GM12872 (cell line): ENCODE measurements at regions not wholly inside any gene's neighbourhood (a gene's known extent, or its start where the extent isn't known, plus 50 kb on each side); places are given as distances from the start of the nearest gene placed in this dataset.

Source experiments
- TF ChIP-seq, protein P1 (sequence below): IDR thresholded peaks from 3 replicates; pipeline ENCODE4 v1.5.1; 2011; ENCODE audit warnings: low read depth, mild to moderate bottlenecking, low read length, moderate library complexity; ENCODE audit not compliant: insufficient read depth

DNA sequence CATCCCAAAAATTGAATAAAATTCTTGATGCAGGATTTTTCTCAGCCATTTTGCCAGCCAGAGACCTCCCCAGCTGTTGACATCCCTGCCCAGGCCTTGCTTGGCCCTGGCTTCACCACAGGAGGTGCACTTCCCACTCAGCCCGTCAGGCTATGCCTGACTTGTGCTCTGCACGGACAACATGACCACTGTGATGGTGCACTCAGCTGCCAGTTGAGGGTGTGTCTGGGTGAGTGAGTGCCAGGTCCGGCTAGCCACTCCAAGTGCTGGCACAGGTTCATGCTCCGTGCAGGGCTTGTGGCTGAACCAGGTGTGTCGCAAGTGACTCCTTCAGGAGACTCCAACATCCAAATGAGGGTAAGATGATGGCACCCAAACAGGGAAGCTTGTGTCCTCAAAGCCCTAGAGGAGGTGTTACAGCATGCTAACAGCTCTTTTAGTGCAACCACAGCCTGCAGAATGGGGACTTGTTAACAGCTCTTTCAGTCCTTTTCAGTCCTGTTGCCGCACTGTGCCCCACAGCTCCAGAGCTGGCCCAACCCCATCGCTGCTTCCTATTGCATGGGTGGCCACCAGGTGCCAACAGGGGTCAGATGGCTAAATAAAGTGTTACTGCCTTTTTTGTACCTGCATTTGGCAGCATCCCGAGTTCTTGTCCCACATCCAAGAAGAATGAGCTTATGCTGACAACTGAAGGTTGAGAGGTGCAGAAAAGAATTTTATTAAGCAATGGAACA is 380.7 kb downstream of the SLITRK5 start:
- TF ChIP-seq, protein P1, sequence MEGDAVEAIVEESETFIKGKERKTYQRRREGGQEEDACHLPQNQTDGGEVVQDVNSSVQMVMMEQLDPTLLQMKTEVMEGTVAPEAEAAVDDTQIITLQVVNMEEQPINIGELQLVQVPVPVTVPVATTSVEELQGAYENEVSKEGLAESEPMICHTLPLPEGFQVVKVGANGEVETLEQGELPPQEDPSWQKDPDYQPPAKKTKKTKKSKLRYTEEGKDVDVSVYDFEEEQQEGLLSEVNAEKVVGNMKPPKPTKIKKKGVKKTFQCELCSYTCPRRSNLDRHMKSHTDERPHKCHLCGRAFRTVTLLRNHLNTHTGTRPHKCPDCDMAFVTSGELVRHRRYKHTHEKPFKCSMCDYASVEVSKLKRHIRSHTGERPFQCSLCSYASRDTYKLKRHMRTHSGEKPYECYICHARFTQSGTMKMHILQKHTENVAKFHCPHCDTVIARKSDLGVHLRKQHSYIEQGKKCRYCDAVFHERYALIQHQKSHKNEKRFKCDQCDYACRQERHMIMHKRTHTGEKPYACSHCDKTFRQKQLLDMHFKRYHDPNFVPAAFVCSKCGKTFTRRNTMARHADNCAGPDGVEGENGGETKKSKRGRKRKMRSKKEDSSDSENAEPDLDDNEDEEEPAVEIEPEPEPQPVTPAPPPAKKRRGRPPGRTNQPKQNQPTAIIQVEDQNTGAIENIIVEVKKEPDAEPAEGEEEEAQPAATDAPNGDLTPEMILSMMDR, result no peak

DNA sequence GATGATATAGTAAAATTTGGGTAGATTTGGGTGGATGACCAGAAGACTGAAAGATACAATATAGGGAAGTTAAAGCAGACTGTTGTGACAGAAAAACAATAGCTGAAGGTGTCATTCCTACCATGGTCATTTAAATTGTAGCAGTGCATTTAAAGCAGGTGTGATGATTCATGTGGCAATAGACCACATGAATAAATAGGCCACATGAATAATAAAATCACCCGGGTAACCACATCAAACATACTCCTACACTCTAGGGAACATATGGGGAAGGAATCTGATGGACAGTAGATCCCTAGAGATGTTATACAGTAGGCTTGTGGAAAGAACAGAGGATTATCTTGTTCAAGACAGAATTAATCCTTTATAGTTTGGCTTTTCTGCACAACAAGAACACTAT is 392.6 kb downstream of the SLITRK5 start:
- TF ChIP-seq, protein P1, result no peak

DNA sequence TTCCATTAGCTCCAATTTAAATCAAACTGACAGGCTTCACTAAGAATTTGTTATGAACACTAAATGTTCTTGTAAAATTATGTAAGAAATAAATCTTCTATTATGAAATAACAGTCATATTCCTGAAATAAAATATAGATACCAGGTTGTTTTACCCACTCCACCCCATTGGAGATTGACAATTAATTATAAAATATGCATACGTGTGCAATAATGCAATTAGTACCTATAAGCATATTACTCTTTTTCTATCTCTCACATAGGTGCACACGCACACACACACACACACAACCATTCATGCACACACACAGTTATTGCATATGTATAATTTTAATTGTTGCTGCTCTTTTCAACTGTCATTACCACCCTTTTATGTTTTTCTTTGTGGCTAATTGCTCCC is 395.7 kb downstream of the SLITRK5 start:
- TF ChIP-seq, protein P1, result no peak

DNA sequence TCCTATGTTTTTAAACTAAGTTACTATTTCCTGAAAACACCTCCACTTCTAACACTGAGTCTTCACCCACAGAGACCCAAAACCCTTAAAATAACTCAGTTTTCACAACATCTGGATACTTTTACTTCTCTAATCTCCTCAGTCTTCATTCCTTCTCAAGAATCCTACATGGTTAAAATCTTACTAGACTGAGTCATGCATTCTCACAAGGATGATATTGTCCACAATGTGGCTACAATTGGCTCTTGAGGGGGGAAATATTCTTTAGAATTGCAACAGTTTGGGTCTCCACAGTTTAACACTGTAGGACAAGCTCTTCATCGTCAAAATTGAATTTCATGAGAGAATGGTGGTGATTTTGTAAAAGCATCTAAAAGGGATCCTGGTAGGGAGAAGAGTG is 397.1 kb downstream of the SLITRK5 start:
- TF ChIP-seq, protein P1, result no peak

DNA sequence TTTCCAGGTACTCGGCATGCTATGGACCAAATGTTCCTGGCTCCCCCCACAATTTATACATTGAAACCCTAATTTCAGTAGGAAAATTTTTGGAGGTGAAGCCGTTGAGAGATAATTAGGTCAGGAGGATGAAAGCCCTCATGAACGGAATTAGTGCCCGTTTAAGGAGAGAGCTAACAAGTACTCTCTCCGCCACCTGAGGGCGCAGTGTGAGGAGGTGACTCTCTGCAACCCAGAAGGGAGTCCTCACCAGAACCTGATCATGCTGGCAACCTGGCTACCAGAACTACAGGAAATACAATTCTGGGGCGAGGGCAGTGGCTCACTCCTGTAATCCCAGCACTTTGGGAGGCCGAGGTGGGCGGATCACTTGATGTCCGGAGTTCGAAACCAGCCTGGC is 397.8 kb downstream of the SLITRK5 start:
- TF ChIP-seq, protein P1, result no peak

DNA sequence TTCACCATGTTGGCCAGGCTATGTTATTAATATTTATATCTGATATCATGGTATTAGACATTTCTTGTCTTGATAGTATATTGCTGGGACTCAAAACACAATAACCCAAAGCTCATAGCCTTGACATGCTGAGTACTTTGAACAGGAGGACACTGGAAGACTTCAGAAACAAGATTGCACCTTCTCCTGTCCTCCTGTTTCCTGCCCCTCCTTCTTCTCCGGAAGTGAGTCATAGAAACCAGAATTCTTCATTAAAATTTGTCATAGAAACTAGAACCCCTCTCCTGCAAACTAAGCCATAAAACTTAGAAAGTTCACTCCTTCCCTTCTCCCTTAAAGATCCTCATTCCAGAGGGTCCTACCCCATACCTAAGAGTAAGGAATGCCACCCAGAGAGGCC is 400.2 kb downstream of the SLITRK5 start:
- TF ChIP-seq, protein P1, result no peak

DNA sequence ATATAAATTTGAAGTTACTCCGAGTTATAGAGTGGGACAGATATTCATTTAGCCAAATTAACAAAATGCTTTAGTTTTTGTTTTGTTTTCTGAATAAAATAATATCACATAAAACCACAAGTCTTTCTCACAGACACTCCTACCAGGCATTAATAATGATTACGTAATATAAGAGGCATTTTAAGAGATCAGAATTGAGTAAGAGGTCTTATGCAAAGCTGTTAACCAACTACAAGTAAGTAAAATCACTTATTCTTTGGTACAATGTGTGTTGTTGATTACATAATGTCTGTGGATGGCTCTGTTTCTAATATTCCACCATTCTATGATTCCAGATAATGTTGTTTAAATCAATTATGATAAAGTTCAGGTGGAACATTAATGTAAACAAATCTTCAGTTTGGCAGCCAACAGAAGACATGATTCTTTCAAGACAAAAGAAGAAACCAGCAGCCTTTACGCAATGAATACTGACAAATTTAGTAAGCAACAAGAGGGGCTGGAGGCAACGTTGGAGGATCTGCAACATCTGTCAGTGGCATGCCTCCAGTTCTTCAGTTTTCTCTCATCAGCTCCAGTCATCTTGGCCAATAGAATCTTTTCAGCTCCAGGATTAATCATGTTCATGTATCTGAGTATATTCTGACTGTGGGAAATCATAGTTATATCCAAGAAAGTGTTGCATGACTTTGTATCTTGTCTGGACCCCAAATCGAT is 403.8 kb downstream of the SLITRK5 start:
- TF ChIP-seq, protein P1, result no peak
